DMS153 (cell line): ENCODE measurements at regions not wholly inside any gene's neighbourhood (a gene's known extent, or its start where the extent isn't known, plus 50 kb on each side); places are given as distances from the start of the nearest gene placed in this dataset.

Experiments
- DNase-seq: peaks from one replicate; lab custom pipeline; 2025; lab: John Stamatoyannopoulos, UW

DNA sequence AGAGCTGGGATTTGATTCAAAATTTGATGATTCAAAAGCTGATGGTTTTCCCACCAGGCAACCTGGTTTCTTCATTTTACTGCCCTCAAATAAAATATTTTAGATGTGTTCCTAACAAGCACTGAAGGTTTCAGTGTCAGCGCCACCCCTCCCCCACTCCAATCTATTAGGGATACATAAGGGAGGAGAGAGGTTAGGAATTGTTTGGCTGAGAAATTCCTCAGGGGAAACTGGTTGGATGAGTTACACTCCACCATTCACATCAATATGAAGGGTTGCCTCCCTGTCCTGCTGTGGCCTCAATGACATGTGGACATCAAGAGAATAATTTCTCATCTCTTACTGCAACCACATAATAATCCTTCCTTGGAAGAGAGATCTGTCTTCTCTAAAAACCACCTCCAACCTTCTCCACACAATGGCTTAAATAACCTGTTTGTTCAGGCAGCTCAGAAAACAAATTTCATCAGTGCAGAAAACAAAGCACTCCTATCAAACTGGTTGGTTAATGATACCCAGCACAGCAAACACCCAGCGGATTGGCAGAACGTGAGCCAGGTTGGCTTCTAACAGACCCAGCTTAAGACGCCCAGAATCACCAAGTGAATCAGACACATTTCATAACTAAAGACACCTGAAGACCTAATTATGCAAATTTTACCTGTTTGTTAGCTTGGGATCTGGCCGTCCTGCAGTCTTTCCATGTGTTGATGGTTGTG is 136.0 kb upstream of the SGK1 start:
- peak; percentile 20 for DNase-seq

DNA sequence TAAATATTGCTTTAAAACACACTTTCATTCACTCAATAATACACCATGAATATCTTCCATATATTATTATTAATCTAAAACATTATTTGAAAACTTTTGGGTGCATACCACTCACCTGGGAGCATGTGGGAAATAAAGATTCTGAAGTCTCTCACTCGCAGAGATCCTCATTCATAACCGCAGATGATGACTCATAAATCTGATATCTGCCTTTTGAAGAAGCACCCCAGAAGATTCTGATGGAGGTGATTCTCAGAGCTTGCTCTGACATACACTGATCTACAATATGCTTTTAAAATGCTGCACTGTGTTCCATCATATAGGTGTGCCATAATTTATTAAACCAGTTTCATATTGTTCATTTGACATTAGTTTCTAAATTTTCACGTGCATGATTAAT is 135.0 kb upstream of the SGK1 start:
- DNase-seq, result no peak

DNA sequence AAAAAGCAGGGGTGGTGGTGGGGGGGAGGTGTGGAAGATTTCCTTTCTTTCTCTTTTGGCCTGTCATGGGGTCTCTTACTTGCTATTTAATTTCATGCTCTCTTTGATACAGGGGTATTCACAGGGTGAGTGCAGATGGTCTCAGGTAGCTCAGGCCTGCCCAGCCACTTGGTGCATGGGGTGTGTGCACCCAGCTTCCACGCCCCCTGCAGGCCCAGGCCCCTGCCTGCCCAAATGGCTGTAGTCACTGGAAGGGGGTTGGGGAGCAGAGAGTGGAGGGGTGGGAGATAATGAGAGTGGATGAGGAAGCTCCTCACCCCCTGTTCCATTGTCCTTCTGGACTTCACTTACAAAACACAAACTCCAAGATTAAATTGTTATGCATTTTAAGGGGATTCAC is 133.6 kb upstream of the SGK1 start:
- DNase-seq, result no peak

DNA sequence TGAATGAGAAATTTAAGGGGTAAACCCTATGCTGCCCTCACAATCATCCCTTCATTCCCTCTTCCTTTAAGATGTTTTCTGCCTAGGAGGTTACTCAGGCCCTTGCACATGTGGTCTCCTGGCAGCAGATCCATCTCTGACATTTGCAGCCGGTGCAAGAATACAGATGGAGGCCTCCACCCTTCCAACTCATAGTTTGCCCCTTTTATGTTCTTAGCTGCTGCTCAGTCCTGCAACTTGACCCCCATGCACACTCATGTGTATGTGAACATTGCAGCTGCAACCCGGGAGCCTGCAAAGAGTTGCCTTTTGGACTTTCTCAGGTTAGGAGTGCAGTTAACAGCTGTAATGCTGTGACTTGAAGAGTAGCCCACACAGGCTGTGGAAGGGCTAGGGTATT is 131.9 kb upstream of the SGK1 start:
- no peak for DNase-seq

DNA sequence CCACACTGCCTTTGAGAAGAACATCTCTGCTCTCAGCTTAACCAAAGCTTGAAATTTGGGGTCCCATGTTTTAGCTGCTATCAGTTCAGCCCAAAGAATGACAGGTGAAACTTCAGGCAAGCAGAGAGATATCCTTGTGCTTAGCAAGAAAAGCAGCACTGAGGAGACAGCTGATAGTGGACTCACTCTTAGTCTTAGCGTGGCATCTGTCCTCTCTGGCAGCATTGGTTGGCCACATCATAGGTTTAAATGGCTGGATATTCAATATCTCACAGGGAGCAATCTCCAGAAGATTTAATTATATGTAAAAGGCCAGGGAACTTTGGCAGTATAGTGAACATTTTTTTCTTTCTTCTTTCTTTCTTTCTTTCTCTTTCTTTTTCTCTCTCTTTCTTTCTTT is 131.1 kb upstream of the SGK1 start:
- no peak for DNase-seq

DNA sequence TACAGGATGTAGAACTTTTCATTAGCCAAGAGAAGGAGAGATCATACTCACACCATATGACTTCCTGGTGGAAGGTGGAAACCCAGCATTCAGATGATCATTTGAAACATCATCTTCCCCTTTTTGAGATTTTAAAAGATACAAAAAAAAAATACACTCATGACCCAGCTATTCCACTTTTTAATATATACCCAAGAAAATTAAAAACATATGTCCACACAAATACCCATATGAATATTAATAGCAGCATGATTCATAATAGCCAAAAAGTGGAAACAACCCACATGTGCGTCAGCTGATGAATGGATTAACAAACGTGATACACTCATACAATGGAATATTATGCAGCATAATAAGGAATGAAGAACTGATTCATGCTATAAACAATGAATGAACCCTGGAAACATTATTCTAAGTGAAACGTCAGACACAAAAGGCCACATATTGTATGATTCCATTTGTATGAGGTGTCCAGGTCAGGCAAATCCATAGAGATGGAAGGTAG is 130.0 kb upstream of the SGK1 start:
- DNase-seq, result no peak

DNA sequence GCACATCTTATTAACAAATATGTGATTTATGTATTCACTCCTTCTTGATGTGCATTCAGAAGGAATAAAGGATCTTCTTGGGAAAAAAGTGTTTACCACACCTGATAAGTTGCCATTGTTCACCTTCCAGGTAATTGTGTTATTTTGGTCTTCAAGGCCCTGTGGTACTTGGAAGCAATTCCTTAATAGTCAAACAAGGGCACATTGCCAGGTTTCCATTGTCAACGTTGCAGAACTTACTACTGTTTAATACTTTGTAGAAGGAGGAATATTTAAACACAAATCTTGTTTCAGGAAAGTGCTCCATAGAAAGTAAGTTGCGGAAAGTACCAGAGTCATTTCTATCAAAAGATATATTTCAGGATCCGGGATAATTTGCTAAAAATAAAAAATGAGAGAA is 129.5 kb upstream of the SGK1 start:
- DNase-seq, result no peak

DNA sequence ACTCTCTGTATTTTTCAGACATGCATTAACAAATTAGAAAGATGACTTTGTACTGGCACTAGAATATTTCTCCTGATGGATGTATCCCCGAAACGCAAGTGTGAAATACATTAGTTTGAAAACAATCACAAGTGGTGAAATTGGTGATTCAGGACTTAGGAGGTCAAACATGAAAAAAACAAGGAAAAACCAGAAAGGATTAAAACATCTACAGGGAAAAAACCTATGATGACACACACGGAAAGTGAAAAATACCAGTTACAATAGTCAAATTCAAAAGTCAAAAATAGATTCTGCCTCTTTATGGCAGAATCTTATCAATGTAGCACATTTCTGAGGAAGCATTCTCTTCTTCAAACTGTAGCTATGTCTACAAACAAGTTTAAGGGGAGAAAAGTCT is 129.0 kb upstream of the SGK1 start:
- no peak for DNase-seq

DNA sequence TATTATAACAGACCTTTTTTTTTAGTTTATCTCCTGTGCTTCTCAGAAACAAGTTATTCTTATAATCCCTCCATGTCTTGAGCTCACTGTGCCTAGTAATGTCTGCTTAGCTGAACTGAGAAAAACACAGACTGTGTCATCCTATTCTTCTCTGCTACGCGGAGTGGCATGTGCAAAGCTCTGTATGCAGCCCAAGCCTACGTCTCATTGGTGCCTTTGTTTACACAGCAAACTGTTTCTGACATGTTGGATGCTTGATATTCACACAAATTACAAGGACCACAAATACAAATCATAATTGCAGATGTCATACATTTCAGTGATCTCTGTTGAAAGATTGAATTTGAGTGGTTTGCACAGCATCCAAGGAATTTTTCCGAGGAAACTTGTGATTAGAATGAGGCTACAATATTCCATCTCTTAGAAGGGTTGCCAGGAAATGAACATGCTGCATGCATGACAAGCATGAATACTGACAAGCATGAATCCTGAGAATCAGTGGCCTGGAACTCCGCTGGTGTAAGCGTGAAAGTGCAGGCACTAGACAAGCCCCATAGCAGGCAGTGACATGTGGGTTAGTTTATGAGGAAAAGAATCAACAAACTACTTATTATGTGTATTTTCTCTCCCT is 128.4 kb upstream of the SGK1 start:
- peak; percentile 43 for DNase-seq

DNA sequence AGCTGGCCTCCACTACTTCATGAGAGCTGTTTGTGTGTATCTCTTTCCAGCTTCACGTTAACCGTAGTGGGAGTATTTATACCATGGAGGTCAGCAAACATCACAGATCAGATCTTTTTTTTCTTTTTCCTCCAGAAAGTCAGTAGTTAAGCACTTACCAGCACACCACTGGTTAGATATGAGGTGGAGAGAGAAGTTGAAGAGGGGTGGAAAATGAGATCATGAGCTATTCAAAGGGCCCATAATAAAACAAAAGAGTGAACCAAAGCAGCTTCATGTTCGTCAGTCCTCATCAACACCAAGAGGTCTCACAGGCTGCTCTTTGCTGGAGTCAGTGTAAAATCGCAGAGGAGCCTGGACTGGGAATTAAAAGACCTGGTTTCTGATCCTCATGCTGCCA is 125.1 kb upstream of the SGK1 start:
- no peak for DNase-seq

DNA sequence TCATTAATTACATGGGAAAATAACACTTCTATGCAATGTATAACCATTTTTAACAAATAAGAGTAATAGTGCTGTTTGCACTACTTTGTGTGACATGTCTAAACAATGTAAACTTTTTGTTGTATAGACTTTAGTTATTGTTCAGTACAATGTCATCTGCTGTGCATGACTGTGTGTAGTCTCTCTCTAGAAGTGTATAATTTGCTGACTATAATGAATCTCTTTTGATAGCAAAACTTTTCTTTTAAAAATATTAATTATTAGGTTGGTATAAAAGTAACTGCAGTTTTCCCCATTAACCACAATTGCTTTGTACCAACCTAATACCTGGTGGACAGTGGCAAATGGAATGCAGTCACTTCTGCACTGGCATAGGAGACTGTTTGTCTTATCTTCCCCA is 124.2 kb upstream of the SGK1 start:
- no peak for DNase-seq

DNA sequence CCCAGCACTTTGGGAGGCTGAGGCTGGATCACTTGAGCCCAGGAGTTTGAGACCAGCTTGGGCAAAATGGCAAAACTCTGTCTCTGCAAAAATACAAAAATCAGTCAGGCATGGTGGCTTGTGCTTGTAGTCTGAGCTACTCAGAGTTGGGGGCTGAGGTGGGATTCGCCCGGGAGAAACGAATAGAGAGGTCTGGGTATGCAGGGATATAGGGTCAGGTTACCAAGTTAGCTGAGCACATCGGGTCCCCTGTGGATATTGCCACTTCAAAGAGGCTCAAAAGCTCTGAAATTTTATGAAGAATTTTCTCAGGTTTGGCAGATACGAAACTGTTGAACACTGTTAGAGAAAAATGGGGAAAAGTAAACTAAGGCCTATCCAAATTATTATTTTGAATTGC is 120.9 kb upstream of the SGK1 start:
- DNase-seq, result no peak

DNA sequence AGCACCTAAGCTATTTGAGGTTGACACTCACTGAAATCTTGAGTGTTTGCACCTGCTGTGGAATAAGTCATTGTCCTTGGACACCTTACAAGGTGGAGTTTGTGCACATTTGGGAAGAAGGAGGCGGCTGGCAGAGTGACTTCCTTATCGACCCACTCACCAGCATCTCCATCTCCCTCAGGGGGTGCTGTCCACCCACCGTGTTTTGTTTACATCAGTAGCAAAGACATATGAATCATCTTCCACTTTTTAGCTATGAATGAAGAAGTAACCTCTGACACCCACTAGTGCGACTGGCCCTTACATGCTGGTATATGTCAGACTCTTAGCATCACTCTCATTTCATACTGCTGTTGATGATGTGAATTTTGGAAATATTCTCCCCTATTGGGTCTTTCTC is 119.5 kb upstream of the SGK1 start:
- no peak for DNase-seq

DNA sequence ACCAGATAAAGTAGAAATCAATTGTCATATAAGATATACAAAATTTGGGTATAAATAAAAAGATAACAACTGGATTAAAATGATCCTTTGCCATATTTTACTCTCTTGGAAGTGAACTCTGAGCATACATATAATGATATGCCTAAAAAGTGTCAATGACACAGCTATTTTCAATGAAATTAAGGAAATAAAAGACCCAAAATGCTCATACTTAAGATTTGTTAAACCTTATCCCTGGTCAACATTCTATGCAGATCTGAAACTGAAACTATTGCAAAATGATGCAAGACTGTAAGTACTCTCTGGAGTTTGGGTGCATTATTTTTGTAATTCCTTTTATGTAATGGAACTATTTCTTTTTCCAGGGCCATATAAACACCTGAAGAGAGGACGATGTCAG is 119.0 kb upstream of the SGK1 start:
- DNase-seq, result no peak

DNA sequence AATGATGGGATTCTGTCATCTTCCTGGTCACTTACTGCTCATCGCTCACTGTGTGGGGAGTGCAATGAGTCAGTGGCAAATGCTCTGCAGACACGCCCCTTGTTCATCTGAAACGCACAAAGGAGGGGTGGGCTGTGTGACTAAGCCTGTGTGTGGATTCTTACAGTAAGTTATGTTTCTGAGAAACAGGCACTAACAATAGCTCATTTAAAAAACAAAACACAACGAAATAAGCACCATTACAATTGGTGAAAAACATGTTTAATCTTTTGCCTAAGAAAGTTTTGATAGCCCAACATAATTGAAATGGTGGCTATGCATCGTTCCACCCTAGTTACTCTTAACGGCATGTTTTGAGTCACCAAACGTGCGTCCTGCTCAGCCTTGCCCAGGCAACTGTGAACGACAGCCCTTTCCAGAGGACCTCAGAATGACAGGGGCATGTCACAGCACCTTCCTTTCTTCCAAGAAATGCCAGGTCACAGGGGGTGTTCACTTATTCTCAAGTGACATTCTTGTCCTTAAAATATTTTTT is 118.4 kb upstream of the SGK1 start:
- no peak for DNase-seq

DNA sequence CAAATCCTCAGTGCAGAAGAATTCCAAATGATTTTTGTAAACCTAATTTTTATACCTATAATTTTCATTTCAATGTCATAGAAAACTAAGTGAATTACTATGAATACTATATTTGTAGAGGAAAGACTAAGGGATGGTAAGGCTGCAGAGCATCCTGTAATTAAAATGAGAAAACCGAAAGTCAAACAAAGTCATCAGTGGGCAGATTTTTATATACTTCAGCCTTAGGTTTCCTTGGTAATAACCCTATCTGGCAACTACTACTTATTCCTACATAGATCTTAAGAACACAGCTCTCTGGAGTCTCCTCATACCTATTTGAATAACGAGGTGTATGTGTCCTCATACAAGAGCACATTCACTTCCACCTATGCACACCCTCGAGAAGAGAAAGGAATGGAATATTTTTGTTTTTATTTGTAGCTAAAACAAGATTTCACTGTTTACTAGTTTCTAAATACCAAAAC is 117.9 kb upstream of the SGK1 start:
- no peak for DNase-seq

DNA sequence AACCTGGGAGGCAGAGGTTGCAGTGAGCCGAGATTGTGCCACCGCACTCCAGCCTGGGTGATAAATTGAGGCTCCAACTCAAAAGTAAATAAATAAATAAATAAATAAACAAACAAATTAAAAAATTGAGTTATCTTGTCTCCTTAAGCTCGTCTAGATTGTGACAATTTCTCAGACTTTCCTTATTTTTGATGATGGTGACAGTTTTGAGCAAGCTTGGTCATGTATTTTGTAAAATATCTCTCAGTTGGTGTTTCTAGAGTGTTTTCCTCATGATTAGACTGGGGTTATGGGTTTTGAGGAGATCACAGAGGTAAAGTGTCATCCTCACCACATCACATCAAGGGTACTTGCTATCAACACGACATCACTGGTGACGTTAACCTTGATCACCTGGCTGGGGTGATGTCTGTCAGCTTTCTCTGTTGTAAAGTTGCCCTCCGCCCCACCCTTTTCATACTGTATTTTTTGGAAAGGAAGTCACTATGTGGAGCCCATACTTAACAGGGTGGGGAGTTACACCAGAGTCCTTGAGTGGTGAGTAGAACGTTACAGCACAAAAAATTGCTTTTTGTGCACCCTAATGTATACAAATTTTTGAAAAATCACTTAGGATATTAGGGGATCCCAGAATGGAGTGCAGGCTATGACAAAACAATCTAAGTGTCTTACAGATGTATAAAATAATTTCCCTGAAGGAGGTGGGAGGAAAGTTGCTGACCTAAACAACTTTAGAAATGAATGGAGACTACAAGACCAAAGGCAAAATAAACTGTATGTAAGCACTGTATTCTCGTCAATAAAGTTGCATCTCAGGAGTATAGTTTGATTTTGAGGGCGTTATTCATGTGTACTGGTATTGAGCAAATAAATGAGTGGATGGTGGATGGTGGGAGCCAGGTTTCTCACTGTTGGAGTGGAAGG is 116.4 kb upstream of the SGK1 start:
- DNase-seq, result no peak

DNA sequence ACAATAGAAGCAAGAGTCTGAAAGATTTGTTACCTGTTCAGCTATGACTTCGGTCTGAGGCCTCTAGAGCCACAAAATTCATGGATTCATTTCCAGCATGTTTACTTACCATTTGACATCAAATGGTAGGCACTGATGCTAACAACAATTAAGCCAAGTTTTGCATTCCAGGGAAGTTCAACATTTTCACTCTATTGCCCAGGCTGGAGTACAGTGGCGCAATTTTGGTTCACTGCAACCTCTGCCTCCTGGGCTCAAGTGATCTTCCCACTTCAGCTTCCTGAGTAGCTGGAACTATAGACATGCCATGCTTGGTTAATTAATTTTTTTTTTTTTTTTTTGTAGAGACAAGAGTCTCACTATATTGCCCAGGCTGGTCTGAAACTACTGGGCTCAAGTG is 114.1 kb upstream of the SGK1 start:
- DNase-seq, result no peak

DNA sequence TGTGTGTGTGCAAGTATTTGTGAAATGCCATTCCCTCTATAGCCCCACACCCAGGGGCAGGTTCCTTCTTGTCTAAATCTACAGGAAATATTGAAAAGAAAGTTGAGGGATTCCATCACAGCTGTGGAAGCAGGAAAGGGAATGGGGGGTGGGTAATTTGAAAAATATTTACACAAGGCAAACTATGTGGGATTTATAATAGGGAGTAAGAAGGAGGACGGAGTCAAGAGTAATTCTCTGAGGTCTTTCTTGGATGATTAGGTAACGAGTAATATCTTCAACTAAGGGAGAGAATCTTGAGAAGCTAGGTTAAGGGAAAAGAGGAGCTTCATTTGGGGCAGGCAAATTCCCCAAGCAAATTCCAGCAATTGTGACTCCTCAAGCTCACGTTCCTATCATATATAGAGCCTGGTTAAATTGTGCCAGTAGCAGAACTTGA is 113.5 kb upstream of the SGK1 start:
- DNase-seq, result no peak

DNA sequence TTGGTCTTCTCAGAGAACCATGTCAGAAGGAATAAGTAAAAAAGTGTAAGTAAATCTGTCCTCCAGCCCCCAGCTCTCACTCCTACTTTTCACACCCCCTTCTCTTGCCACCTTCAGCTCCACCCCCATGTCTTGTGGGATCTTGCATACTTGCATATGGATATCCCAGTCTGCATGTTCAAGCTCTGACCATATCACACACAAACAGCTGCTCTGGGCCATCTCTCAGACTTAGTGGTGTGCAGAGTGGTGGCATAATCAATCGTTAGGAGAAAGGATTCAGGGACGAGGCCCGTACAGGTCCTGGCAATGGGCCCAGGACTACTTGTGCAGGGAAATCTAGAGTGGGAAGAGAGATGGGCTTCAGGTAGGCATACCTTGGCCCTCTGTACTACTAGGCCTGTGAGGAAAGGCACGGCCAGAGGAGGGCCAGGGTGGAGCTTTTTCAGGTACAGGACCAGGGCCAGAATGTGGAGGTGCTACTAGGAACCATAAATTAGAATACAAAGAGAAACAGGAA is 112.0 kb upstream of the SGK1 start:
- DNase-seq, result no peak

DNA sequence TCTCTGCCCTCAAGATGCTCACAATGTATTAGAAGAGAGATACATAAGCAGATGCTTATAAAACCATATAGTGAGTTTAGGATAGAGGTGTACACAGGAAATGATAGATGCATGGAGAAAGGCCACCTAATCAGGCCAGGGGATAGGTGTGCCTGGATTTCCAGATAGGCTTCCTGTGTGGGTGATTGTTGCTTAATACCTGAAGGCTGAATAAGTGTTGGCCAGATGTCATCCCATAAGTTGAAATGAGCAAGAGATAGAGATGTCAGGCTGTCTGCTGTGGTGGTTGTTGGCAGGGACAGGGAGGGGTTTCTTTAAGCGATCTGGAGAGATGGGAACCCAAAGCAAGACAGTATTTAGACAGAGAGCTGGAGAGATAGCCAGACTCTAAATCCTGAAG is 109.8 kb upstream of the SGK1 start:
- no peak for DNase-seq

DNA sequence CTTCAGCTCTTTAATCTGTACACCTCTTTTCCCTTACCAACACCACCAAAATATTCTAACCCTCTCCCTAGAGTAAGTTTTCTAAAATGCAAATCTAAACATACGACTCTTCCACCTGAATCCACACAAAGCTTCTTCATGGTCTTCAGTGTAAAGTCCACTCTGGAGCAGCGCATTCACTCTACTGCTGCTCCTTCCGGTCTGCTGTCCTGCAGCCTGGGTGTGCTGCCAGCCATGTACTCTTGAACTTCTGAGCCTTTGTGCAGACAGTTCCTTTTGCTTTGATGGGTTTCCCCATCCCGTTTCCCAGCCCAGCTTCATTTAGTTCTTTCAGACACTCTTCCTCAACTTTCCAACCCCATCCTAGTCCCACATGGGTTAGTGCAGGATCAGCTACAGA is 108.7 kb upstream of the SGK1 start:
- no peak for DNase-seq
